ENCODE measurements at regions not wholly inside any gene's neighbourhood (a gene's known extent, or its start where the extent isn't known, plus 50 kb on each side); places are given as distances from the start of the nearest gene placed in this dataset.

DNA sequence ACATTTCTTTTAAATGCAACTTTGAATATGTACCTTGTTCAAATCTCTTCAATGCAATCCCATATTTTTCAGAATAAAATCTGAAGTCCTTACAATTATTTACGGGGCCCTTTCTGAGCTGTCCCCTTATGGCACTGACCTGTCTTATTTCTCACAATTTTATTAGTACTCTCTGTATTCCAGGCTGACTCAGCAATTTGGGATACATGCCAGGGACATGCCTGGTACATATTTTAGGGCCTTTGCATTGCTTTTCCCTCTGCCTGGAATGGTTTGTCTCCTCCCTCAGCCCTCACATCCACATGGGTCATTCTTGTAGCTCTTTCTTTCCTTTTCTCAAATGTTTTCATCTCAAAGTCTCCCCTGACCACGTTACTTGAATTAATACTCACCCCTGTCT, 172.2 kb upstream of the TECRL start:
- Histone ChIP-seq H3K79me2 (ENCODE audit: insufficient read depth, low read length) (no peaks in the 10 kb centered on the region), H2AFZ (ENCODE audit: low read depth, low read length) (no peak overlapping the region), H3K4me2 (ENCODE audit: insufficient read depth, low read length) (no peak overlapping the region), H4K20me1 (ENCODE audit: insufficient read depth, low read length) (no peaks in the 10 kb centered on the region), H3K4me1 (ENCODE audit: insufficient read depth, low read length) (no peaks in the 10 kb centered on the region), H3K9me3 (ENCODE audit: insufficient read depth, low read length, severe bottlenecking) (no peaks in the 10 kb centered on the region), H3K27ac (ENCODE audit: low read length) (no peak overlapping the region), H3K36me3 (ENCODE audit: insufficient read depth, low read length) (no peaks in the 10 kb centered on the region), H3K27me3 (ENCODE audit: insufficient read depth, low read length, poor library complexity) (no peaks in the 10 kb centered on the region), H3K4me3 (ENCODE audit: low read depth in 1 of 2, low read length in 2 of 2) (no peak overlapping the region), H3K9ac (ENCODE audit: low read depth, low read length) (no peak overlapping the region)
- ATAC-seq (ENCODE audit: insufficient read depth, low read depth) (no peak), DNase-seq (no peak)
- TF ChIP-seq, protein P1, sequence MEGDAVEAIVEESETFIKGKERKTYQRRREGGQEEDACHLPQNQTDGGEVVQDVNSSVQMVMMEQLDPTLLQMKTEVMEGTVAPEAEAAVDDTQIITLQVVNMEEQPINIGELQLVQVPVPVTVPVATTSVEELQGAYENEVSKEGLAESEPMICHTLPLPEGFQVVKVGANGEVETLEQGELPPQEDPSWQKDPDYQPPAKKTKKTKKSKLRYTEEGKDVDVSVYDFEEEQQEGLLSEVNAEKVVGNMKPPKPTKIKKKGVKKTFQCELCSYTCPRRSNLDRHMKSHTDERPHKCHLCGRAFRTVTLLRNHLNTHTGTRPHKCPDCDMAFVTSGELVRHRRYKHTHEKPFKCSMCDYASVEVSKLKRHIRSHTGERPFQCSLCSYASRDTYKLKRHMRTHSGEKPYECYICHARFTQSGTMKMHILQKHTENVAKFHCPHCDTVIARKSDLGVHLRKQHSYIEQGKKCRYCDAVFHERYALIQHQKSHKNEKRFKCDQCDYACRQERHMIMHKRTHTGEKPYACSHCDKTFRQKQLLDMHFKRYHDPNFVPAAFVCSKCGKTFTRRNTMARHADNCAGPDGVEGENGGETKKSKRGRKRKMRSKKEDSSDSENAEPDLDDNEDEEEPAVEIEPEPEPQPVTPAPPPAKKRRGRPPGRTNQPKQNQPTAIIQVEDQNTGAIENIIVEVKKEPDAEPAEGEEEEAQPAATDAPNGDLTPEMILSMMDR (IDR thresholded peaks at IDR 0.05; ENCODE audit: borderline replicate concordance, extremely low read depth, low read length, poor library complexity, severe bottlenecking): no peak
- no peak for TF ChIP-seq EZH2 (IDR thresholded peaks at IDR 0.05; ENCODE audit: borderline replicate concordance, low read depth, low read length, severe bottlenecking)

DNA sequence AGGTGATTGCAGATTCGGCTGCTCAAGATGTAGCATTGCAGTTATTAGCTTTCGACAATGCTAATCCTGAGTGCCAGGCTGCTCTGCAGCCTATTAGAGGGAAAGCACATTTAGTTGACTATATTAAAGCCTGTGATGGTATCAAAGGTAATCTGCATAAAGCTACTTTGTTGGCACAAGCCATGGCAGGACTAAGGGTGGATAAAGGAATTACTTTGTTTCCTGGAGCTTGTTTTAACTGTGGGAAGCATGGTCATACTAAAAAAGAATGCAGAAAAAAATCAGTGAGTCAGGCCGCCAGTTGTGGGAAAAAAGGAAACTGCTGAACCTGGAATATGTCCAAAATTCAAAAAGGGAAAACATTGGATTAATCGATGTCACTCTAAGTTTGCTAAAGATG, 154.9 kb upstream of the TECRL start:
- Histone ChIP-seq H3K4me3 (ENCODE audit: low read depth in 1 of 2, low read length in 2 of 2) (no peak overlapping the region), H3K27me3 (ENCODE audit: insufficient read depth, low read length, poor library complexity) (no peaks in the 10 kb centered on the region), H3K9ac (ENCODE audit: low read depth, low read length) (no peak overlapping the region), H3K36me3 (ENCODE audit: insufficient read depth, low read length) (no peaks in the 10 kb centered on the region), H3K4me2 (ENCODE audit: insufficient read depth, low read length) (no peak overlapping the region), H4K20me1 (ENCODE audit: insufficient read depth, low read length) (no peaks in the 10 kb centered on the region), H3K27ac (ENCODE audit: low read length) (no peak overlapping the region), H3K9me3 (ENCODE audit: insufficient read depth, low read length, severe bottlenecking) (no peaks in the 10 kb centered on the region), H2AFZ (ENCODE audit: low read depth, low read length) (no peak overlapping the region), H3K79me2 (ENCODE audit: insufficient read depth, low read length) (no peaks in the 10 kb centered on the region), H3K4me1 (ENCODE audit: insufficient read depth, low read length) (no peaks in the 10 kb centered on the region)
- ATAC-seq (ENCODE audit: insufficient read depth, low read depth) (no peak), DNase-seq (no peak)
- TF ChIP-seq, protein P1 (IDR thresholded peaks at IDR 0.05; ENCODE audit: borderline replicate concordance, extremely low read depth, low read length, poor library complexity, severe bottlenecking): no peak
- no peak for TF ChIP-seq EZH2 (IDR thresholded peaks at IDR 0.05; ENCODE audit: borderline replicate concordance, low read depth, low read length, severe bottlenecking)

DNA sequence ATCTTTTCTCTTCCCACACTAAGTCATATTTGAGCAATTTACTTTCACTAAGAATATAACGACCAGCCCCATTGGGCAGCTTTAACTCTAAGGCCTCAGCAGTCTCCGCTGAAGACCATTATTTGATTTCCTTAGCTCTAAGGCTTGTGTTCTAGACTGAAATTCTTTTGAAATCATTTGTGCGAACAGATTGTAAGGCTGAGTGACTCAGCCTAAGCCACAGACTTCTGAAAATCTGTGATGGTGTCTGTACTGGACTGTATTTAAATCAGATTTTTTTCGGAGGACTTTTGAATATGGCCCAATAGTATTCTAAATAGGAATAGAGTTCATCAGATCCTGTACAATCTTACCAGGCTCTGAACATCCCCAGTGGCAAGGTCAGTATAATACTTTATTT, 150.3 kb upstream of the TECRL start:
- H3K79me2 ChIP-seq (ENCODE audit: insufficient read depth, low read length): no peaks in the 10 kb centered on the region
- no peaks in the 10 kb centered on the region for H3K9me3 ChIP-seq (ENCODE audit: insufficient read depth, low read length, severe bottlenecking)
- H2AFZ ChIP-seq (ENCODE audit: low read depth, low read length): no peak overlapping the region
- no peak for ATAC-seq (ENCODE audit: insufficient read depth, low read depth)
- TF ChIP-seq, protein P1 (IDR thresholded peaks at IDR 0.05; ENCODE audit: borderline replicate concordance, extremely low read depth, low read length, poor library complexity, severe bottlenecking): no peak
- TF ChIP-seq EZH2 (IDR thresholded peaks at IDR 0.05; ENCODE audit: borderline replicate concordance, low read depth, low read length, severe bottlenecking): no peak
- DNase-seq: no peak
- no peak overlapping the region for H3K4me3 ChIP-seq (ENCODE audit: low read depth in 1 of 2, low read length in 2 of 2)
- H3K36me3 ChIP-seq (ENCODE audit: insufficient read depth, low read length): no peaks in the 10 kb centered on the region
- H3K4me1 ChIP-seq (ENCODE audit: insufficient read depth, low read length): no peaks in the 10 kb centered on the region
- H4K20me1 ChIP-seq (ENCODE audit: insufficient read depth, low read length): no peaks in the 10 kb centered on the region
- no peaks in the 10 kb centered on the region for H3K27me3 ChIP-seq (ENCODE audit: insufficient read depth, low read length, poor library complexity)
- no peak overlapping the region for H3K4me2 ChIP-seq (ENCODE audit: insufficient read depth, low read length)
- H3K9ac ChIP-seq (ENCODE audit: low read depth, low read length): no peak overlapping the region
- no peak overlapping the region for H3K27ac ChIP-seq (ENCODE audit: low read length)

DNA sequence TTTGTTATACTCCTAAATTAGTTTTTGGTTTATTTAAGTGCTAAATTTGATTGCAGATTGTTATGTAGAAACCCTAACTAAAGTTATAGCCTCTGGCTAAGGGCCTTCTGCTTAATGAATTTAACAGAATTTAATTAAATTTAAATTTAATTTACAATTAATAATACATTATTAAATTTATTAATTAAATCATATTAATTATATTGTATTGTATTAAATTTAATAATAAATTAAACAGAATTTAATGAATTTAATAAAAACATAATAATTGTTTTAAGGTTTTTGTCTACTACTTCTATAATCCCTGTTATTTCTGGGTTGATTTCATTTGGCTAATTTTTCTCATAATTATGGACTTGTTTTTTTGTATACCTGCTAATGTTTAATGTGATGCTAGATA, 141.9 kb upstream of the TECRL start:
- H3K9me3 ChIP-seq (ENCODE audit: insufficient read depth, low read length, severe bottlenecking): no peaks in the 10 kb centered on the region
- H3K4me3 ChIP-seq (ENCODE audit: low read depth in 1 of 2, low read length in 2 of 2): no peak overlapping the region
- H4K20me1 ChIP-seq (ENCODE audit: insufficient read depth, low read length): no peaks in the 10 kb centered on the region
- H3K4me2 ChIP-seq (ENCODE audit: insufficient read depth, low read length): no peak overlapping the region
- H3K79me2 ChIP-seq (ENCODE audit: insufficient read depth, low read length): no peaks in the 10 kb centered on the region
- ATAC-seq (ENCODE audit: insufficient read depth, low read depth) (no peak), DNase-seq (no peak)
- no peak overlapping the region for H3K9ac ChIP-seq (ENCODE audit: low read depth, low read length)
- H3K27ac ChIP-seq (ENCODE audit: low read length): no peak overlapping the region
- no peaks in the 10 kb centered on the region for H3K27me3 ChIP-seq (ENCODE audit: insufficient read depth, low read length, poor library complexity)
- H3K4me1 ChIP-seq (ENCODE audit: insufficient read depth, low read length): no peaks in the 10 kb centered on the region
- H3K36me3 ChIP-seq (ENCODE audit: insufficient read depth, low read length): no peaks in the 10 kb centered on the region
- no peak for TF ChIP-seq EZH2 (IDR thresholded peaks at IDR 0.05; ENCODE audit: borderline replicate concordance, low read depth, low read length, severe bottlenecking)
- TF ChIP-seq, protein P1 (IDR thresholded peaks at IDR 0.05; ENCODE audit: borderline replicate concordance, extremely low read depth, low read length, poor library complexity, severe bottlenecking): no peak
- H2AFZ ChIP-seq (ENCODE audit: low read depth, low read length): no peak overlapping the region
